ENCODE measurements at regions not wholly inside any gene's neighbourhood (a gene's known extent, or its start where the extent isn't known, plus 50 kb on each side); places are given as distances from the start of the nearest gene placed in this dataset.

DNA sequence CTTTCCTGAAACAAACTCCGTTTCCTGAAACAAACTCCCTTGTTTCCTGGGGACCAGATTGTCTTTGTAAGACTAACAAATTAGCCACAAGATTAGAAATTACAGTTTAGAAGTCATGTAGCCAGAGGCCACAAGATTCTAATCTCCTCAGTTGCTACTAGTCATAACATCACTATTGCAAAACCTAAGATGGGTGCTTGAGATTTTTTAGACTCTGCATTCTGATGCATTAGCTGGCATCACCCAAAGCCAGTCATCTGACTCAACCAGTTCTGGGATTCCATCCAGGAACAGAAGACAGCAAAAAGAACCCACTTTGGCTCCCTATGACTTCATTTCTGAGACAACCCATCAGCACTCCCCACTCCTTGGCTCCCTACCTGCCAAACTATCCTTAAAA, 367.9 kb upstream of the MBL2 start:
- Histone ChIP-seq H3K79me2 (ENCODE audit: insufficient read depth, low read depth) (no peaks in the 10 kb centered on the region), H3K27ac (no peak overlapping the region), H3K36me3 (ENCODE audit: insufficient read depth) (no peaks in the 10 kb centered on the region), H3K27me3 (ENCODE audit: insufficient read depth, low read depth) (no peaks in the 10 kb centered on the region), H2AFZ (ENCODE audit: low read depth) (no peak overlapping the region), H4K20me1 (ENCODE audit: insufficient read depth) (no peaks in the 10 kb centered on the region), H3K4me2 (no peak overlapping the region), H3K9ac (no peak overlapping the region), H3K4me1 (ENCODE audit: low read depth, poor library complexity, severe bottlenecking) (no peaks in the 10 kb centered on the region), H3K4me3 (IDR thresholded peaks at IDR 0.05; ENCODE audit: insufficient read depth, low read depth, low read length) (no peak overlapping the region)
- TF ChIP-seq CTCF (conservative IDR thresholded peaks at IDR 0.05; ENCODE audit: low read depth, low read length) = no peak

DNA sequence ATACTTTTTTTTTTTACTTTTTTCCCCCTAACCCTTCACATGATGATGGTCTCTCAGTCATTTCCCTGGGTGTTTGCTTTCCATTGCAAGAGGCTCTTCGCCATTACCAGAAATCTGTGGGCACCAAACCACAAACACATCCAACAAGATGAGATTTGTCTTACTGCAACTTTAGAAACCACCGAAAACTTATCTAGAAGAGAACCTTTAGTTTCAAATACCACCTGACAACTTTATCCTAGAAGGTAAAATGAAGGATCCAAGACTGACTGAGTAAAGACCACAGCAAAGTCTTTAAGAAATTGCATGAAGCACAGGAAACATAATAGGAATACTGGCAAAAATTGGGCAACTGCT, 363.3 kb upstream of the MBL2 start:
- no peak overlapping the region for H3K9ac ChIP-seq
- H3K27ac ChIP-seq = no peak overlapping the region
- no peak overlapping the region for H2AFZ ChIP-seq (ENCODE audit: low read depth)
- H3K79me2 ChIP-seq (ENCODE audit: insufficient read depth, low read depth) = no peaks in the 10 kb centered on the region
- no peak for TF ChIP-seq CTCF (conservative IDR thresholded peaks at IDR 0.05; ENCODE audit: low read depth, low read length)
- no peaks in the 10 kb centered on the region for H4K20me1 ChIP-seq (ENCODE audit: insufficient read depth)
- H3K4me3 ChIP-seq (IDR thresholded peaks at IDR 0.05; ENCODE audit: insufficient read depth, low read depth, low read length) = no peak overlapping the region
- no peaks in the 10 kb centered on the region for H3K27me3 ChIP-seq (ENCODE audit: insufficient read depth, low read depth)
- no peaks in the 10 kb centered on the region for H3K4me1 ChIP-seq (ENCODE audit: low read depth, poor library complexity, severe bottlenecking)
- H3K4me2 ChIP-seq = no peak overlapping the region
- H3K36me3 ChIP-seq (ENCODE audit: insufficient read depth) = no peaks in the 10 kb centered on the region

GRCh38 chr10:53135213-53135896, 362.8 kb upstream of the MBL2 start:
- Histone ChIP-seq H4K20me1 (ENCODE audit: insufficient read depth) (no peaks in the 10 kb centered on the region), H3K4me1 (ENCODE audit: low read depth, poor library complexity, severe bottlenecking) (no peaks in the 10 kb centered on the region), H3K27ac (no peak overlapping the region), H3K9ac (no peak overlapping the region), H3K79me2 (ENCODE audit: insufficient read depth, low read depth) (no peaks in the 10 kb centered on the region), H2AFZ (ENCODE audit: low read depth) (no peak overlapping the region), H3K36me3 (ENCODE audit: insufficient read depth) (no peaks in the 10 kb centered on the region), H3K4me3 (IDR thresholded peaks at IDR 0.05; ENCODE audit: insufficient read depth, low read depth, low read length) (no peak overlapping the region), H3K27me3 (ENCODE audit: insufficient read depth, low read depth) (no peaks in the 10 kb centered on the region), H3K4me2 (no peak overlapping the region)
- no peak for TF ChIP-seq CTCF (conservative IDR thresholded peaks at IDR 0.05; ENCODE audit: low read depth, low read length)

DNA sequence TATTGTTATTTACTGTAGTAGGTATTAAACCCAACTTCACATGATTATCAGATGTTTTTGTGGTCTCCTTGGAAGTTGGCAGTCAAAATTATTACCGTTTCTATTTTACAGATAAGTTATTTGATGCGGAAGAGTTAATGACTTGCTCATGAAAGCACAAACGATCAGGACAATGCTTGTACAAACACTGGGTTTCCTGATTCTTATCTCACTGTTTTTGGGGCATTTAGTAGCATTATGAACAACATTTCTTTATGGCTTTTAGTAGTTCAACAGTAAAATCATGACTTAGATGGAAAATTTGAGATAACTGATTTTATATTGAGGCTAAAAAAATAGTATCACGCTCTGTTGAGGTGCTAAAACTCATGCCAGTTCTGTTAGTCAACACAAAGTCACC, 361.5 kb upstream of the MBL2 start:
- no peak overlapping the region for H3K4me3 ChIP-seq (IDR thresholded peaks at IDR 0.05; ENCODE audit: insufficient read depth, low read depth, low read length)
- no peaks in the 10 kb centered on the region for H4K20me1 ChIP-seq (ENCODE audit: insufficient read depth)
- H3K27ac ChIP-seq = no peak overlapping the region
- no peak overlapping the region for H2AFZ ChIP-seq (ENCODE audit: low read depth)
- H3K9ac ChIP-seq = no peak overlapping the region
- H3K79me2 ChIP-seq (ENCODE audit: insufficient read depth, low read depth) = no peaks in the 10 kb centered on the region
- H3K4me2 ChIP-seq = no peak overlapping the region
- no peaks in the 10 kb centered on the region for H3K27me3 ChIP-seq (ENCODE audit: insufficient read depth, low read depth)
- no peaks in the 10 kb centered on the region for H3K4me1 ChIP-seq (ENCODE audit: low read depth, poor library complexity, severe bottlenecking)
- H3K36me3 ChIP-seq (ENCODE audit: insufficient read depth) = no peaks in the 10 kb centered on the region
- no peak for TF ChIP-seq CTCF (conservative IDR thresholded peaks at IDR 0.05; ENCODE audit: low read depth, low read length)

Measured in KMS-11 (cell line).